Tongue (tissue), 1 donor: ENCODE measurements at regions not wholly inside any gene's neighbourhood (a gene's known extent, or its start where the extent isn't known, plus 50 kb on each side); places are given as distances from the start of the nearest gene placed in this dataset.
"Not testable (repeated sequence)": the region's sequence is repeated elsewhere in the genome, so short reads cannot be mapped to it uniquely, and the experiment has no call there.

Source experiments
- DNase-seq: peaks from one replicate; pipeline ENCODE4 v3.0.0-alpha.2; 2015

DNA sequence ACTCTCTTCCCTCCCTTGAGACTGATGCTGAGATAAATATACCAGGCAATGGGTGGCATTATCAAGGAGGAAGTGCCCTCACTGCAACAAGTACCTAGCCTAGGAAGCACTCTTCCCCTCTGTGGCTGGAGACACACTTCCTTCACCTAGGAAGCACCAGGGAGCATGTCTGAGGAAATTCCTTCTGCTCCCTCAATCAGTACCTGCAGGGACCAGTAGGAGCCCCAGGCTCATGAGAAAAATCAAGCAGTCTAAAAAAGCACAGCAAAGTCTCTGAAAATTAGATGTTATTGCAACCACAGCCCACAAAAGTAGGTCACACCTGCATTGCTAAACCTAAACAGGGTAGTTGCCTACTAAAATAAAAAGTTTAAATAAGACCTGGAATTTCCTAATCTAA is 78.2 kb upstream of the TRPM1 start:
- no peak for DNase-seq

DNA sequence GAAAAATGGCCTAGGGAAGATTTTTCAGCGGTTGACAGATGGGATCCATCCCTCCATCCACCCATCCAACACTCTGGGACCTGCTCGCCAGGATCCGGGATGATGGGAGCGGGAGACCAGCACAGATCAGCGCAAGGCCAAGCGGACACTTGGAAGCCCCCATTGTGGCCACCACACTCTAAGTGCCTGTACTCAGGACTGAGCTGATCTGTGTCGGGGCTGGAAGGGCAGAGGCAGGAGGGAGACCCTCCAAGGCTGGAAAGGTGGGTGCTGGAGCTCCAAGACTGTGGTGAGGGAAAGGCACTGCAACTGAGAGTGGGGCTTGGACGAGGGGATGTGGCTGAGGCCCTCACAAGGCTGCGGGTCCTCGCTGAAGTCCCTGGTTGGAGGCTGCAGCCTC is 91.8 kb upstream of the TRPM1 start:
- DNase-seq: no peak

DNA sequence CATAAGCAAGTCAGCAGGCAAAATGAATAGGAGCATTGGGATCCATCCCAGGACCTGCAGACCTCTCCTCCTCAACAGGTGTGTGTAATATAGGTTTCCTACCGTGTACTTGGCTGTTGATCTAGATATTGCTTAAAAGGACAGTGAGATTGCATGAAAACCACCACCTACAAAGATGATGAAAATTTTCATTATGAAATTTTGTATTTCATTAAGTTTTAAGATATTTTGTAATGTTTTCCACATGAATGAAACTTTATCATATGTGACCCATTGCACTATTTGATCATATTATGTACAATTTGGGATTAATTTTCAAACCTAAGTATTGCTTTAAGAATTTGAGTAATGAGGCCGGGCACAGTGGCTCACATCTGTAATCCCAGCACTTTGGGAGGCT is 94.3 kb upstream of the TRPM1 start:
- no peak for DNase-seq

DNA sequence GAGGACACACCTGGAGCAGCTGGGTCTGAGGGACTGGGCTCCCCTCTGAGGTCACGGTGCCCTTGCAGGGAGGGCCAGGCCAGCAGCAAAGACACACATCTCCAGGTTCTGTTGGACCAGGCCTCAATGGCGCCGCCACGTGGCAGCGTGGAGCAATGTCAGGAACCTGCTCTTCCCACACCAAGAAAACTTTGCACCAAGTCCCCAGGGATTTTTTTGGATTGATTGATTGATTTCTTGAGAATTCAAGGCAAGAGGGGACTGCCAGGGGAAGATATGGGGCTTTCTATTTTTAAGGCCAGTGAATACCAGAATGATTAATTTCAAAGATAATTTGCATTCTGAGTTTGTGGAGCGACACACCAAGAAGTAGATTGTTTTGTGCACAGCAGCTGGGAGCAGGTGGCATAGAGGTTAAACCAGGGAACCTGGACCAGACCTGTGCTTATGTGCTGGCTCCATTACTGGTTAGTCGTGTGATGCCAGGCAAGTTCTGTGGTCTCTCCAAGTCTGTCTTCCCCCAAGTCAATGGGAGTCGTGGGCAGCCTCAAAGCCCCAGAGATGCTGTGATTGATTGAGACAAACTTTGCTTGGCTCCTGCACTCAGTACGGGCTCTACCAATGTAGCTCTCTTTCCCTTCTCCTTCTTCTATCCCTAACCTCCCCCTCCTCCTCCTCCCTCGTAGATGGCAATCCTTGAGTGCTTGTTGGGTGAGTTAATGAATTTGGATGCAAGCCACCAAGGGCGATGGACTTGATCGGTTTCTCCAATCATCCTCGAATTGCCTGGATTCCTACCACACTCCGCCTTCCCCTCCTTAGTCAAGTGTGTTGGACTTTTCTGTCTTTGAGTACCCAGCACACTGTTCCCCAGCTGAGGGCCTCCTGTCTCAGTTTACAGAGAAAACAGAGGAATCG is 96.2 kb upstream of the TRPM1 start:
- peak; percentile 14 for DNase-seq

DNA sequence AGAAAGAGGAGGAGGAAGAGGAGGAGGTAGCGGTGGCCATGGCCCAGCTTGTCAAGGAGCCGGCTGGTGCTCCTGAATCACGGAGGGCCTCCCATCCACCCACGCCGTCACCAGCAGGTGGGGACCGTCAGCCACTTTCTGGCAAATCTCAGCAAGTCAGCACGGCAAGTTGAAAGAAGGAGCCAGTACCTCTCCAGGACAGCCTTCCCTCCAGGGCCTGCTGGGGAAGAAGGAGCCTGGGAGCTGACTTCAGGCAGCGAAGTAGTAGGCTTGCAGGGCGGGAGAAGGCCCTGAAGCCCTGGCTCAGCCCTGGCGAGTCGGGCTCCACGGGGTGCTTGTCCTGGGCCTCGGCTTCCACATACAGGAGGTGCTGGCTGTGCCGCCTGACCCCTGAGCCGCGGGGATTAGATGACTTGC is 99.2 kb upstream of the TRPM1 start:
- peak; percentile 86 for DNase-seq

DNA sequence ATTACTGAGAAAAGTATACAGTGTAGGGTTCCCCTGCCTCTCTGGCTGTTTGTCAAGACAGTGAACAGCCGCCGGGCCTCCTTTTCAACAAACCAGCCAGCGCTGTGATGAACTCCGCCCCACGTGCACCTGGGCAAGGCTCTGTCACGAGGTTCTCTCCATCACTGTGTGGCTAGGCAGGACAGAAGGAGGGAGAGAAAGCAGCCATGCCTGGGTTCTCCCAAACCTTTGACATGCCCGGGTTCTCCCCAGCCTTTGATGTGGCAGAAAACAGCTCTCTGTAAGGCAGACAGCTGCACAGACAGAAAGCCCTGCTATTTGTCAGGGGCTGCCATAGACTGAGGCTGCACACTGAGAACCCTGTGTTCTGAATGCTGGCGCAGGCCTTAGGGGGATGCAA is 101.4 kb upstream of the TRPM1 start:
- peak; percentile 14 for DNase-seq

DNA sequence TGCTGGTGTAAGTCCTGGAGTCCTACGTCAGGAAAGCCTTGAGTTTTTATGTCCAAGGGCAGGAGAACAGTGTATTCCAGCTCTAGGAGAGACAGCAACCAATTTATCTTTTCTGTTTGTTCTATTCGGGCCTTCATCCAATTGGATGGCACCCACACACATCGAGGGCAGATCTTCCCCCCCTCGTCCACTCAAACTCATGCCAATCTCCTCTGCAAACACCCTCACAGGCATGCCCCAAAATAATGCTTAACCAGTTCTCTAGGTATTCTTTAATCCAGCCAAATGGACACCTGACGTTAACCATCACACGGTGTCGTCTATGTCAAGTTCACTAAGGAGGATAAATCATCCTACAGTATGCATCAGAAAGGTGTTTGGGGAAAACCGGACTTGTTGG is 102.5 kb upstream of the TRPM1 start:
- DNase-seq: no peak

DNA sequence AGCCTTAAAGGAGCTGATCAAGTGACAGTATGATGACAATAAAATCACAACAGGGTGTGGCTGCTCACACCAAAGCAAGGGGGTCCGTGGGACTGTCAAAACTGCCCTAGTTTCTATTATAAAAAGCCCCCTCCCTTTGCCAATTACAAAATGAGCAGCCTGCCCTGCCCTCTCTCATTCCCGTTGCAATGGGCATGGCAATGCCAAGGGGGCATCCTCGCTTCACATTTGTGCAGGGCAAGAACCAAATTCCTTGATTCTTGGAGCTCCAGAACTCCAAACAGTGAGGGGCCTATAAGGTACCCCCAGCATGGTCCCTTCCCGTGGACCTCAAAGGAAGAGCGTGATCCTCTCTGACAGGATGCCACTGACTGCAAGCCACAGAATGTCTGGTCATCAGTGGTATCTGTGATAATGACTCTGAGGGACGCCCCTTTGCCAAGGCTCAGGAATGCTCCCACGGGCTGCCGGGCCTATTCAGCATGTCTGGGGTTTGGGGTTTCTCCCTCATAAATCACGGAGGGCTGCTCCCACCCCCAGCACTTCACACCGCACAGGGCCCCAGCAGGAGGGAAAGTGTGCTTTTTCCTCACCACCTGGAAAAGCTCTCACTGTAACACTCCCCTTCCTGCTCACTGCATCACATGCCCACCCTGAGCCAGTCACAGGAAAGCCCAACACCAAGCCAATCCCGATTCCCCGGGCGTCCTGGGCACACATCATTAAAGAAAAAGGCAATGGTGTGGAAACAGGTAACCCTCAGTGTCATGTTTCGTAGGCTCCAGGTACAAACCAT is 105.1 kb upstream of the TRPM1 start:
- no peak for DNase-seq

DNA sequence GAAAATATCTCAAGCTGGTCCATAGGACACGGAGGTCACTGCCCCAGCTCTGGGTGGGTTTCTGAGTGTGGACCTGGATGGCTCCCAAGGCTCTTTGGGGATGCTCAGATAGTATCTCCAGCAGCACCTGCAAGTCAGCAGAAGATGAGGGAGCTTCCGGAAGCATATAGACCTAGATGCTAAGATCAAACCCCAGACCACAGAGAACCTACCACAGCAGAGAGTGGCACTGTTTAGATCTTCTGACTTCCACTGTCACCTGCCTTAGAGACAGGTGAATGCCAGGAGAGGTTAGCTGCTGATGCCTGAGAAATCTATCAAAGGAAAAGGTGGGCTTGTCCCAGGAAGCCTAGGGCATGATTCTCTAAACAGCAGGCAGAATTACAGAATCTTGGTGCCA is 105.7 kb upstream of the TRPM1 start:
- no peak for DNase-seq

DNA sequence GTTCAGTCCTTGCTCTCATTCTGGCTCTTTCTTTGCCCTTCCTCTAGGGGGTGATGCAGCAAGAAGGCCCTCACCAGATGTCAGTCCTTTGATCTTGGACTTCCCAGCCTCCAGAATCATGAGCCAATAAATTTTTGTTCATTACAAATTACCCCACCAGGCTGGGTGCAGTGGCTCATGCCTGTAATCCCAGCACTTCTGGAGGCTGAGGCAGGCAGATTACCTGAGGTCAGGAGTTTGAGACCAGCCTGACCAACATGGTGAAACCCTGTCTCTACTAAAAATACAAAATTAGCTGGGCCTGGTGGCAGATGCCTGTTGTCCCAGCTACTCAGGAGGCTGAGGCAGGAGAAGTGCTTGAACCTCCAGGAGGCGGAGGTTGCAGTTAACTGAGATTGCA is 106.3 kb upstream of the TRPM1 start:
- DNase-seq: not testable (repeated sequence)

DNA sequence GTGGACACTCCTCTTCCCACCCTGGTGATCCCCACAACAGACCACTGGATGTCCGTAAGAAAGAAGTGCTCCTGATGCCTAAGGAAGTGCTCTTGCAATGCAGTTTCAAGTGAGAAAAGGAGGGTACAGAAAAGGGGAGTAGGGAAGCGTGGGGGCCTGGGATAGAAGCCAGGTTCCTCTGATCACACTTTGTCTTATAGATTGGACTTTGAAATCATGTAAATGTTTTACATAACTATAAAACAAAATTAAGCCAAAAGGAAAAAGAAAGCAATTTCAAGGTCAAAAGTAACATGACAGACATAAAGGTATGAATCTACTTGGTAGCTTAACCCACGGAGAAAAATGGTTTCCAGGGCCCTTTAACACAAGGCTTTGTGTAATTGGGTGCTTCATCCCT is 107.3 kb upstream of the TRPM1 start:
- no peak for DNase-seq

DNA sequence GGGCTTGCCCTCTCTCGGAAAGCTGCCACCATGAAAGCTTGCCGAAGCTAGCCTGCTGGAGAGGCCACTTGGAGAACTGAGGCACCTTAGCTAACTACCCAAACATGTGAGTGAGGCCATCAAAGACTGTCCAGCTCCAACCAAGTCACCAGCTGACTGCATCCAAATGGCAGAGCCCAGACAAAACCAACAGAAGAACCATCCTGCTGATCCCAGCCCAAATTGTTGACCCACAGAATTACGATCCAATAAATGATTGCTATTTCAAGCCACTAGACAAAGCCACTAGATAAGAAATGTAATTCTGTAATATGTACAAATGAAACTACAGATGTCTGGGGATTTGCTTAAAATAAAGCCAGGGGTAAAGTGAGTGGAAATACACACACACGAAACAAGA is 109.8 kb upstream of the TRPM1 start:
- DNase-seq: no peak

DNA sequence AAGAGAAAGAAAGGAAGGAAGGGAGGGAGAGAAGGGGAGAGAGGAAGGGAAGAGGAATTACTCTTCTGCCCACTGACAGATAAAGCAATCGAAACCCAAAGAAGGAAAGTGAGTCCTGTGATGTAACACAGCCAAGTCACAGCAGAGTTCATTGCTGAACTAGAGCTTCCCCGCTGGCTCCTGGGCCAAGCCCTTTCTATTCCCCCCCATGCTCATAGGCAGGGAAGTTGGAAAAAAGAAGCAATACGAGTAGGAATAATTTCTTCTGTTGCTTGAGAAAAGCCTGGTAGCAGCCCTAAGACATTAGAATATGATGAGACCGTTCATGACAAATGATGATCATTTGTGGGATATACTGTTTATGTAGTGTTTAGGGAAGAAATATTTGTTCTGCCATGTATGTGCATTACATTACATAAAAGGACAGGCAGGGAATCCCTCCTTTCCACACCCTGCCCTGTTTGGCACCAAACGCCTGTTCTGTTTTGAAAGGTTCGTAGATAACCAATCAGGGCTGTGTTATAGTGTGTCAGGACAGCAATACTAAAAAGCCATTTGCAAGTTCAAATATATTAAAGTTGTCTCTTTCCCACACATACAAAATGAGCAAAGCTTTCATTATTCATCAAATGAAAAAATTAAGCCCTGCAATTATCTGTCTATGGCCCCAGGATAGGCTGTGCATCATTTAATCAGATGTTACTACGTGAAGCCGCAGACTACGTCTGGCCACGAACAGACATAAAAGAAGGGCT is 111.0 kb upstream of the TRPM1 start:
- DNase-seq: no peak

DNA sequence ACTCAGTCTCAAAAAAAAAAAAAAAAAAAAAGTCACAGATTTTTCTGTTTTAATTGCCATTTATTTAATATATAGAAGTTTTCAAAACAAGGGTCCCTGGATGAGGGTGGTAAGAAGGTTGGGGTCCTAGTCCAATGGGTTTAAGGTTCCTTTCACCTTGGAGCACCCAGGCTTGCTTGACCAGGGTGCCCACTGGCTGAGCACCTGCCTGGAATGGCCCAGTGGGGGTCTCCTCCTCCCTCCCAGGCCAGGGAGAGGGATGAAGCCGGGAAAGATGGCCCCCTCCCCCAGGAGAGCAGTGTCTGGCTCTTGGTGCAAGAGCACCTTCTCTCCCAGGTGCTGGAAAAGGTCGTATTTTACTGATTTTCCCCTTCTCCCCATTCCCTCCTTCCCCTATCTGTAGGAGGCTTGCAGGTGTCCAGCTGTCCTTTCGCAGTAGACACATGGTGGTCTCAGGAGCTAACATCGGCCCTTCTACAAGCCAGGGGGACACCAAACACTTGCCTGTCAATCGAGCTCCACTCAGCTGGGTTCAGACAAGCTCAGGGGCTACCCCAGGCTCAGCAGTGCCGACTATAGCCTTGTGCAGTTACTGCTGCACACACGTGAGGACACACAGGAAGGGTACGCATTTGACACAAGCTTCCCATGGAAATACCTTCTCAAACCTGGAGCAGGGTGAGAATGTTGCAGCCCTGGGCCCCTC is 112.3 kb upstream of the KLF13 start:
- no peak for DNase-seq

DNA sequence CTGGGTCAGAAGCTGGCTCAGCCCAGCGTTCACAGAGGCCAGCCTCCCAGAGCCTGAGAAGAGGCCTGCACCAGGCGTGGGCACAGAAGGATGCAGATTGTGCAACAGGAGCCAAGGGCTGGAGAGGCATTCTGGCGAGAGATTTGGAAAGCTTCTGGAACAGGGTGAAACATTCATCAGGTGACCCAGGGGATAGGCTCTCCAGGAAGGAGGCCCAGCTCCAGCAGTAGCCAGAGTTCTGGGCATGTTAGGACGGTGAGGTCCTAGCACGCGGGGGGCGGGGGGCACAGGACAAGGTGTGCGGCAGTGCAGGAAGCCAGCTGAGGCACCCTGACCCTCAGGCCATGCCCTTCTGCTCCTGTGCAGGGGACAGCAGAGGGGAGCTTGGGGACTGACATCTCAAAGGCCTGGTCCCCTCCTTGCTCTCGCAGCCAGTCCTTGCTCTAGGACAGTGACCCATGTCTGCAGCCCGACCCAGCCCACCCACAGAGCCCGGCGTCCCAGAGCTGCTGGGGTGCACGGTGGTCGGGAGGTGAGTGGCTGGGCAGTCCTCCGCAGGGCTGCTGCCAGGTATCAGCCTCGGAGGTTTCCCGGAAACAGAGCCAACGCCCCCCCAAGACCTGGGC is 111.7 kb upstream of the KLF13 start:
- DNase-seq: no peak

DNA sequence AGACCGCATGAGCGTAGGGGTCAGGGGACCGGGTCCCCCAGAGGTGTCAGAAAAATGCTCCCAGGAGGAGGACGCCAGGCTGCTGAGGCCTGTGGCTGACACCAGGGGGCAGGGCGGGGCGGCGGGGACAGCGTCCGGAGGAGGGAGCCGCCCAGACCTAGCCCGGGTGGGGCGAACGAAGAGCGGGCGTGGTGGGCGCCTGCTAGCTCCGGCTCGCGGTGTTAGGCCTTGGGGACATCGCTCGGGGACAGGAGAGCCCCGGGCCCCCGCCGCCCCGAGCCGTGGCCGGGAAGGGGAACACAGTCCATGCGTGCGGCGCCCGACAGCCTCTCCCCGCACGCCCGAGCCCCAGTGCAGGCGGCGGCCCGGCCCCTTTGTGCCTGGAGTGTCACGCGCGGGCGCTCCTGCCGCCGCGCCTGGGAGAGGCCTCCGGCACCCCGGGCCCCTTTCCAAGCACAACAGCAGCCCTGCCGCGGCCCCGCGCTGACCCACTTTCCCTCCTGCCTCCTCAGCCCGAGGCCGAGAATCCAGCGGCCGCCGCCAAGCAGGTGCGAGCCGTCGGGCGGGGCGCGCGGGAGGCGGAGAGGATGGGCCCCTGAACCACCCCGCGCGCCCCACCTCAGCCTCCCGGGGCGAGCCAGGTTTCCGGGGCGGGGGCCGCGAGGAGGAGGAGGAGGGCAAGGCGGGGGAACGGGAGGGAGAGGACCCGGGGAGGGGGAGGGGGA is 111.0 kb upstream of the KLF13 start:
- DNase-seq: peak; percentile 82

DNA sequence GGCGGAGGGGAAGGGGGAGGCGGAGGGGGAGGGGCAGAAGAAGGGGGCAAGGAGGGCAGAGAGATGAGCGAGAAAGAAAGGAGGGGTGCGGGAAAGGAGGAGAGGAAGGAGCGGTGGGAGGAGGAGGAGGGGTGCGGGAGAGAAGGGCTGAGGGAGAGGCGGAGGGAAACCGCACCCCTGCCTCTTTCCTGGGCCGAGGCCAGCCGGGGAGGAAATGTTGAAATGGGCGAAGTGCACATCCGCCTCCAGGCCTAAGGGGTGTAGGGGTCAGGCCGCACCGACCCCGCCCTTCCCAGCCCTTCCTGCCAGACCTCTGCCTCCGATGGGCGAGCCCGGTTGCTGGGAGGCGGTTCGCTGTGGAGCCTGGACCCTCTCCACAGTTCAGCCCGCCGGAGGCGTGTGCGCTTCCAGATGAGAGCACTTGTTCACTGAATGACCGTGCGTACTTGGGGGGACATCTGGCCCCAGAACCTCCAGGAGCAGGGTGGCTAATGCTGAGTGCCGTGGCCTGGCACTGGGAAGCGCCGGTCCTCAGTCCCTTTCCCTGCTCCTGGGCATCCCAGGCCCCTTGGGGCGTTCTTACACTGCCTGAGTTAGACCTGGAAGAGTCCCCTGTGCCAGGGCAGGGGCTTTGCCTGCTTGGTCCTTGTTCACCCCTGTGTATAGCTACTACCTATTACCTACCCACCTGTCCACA is 110.3 kb upstream of the KLF13 start:
- DNase-seq: peak; percentile 74

DNA sequence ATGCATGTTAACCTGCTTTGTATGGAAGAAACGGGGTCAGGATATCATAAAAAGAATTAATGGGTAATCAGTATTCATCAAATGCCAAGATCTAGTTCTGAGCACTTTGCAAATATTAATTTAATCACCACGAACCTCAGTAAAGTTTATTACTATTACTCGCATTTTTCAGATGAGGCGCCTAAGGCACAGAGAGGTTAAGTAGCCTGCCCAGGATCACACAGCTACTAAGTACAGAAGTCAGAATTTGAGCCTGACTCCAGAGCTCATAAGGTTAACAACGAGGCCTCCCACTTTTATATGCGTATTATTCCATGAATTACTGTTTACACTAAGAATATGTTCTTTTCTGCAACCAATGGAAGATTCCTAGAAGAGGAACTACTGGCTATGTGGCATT is 109.6 kb upstream of the KLF13 start:
- no peak for DNase-seq

DNA sequence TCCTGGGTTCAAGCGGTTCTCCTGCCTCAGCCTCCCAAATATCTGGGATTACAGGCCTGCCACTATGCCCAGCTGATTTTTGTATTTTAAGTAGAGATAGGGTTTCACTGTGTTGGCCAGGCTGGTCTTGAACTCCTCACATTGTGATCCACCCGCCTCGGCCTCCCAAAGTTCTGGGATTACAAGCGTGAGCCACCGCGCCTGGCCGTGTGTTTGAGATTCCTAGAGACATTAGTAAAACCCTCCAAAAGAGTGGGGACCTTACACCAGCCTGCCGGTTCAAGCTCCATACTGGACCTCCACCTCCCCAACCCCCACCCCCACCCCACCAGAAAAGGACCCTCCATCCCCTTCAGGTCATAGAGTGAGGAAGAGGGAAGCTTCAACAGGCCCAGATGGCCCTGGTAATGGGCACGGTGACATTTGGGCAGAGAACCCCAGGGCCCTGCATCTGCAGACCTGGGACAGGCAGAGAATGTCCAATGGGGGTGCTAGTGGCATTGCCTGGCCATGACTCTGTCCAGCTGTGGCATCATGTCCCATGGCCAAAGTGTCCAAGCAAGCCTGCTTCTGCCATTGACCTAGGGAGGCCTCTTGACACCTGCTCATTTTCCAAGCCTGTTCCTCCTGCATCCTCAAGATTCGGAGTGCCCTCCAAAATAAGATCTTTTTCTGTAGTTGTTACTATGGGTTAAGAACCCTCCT is 108.9 kb upstream of the KLF13 start:
- no peak for DNase-seq

DNA sequence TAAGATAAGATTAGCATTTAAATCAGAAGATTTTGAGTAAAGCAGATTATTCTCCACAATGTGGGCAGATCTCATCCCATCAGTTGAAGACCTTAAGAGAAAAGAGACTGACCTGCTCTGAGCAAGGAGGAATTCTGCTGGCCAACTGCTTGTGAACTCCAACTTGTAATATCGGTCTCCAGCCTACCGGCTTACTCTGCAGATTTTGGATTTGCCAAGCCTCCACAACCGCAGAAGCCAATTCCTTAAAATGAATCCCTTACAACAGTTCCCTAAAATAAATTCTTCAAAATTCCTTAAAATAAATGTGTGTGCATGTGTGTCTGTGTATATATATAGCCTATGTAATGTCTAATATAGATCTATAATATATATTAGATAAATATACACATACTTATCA is 107.4 kb upstream of the KLF13 start:
- DNase-seq: no peak
